ENCODE measurements at regions not wholly inside any gene's neighbourhood (a gene's known extent, or its start where the extent isn't known, plus 50 kb on each side); places are given as distances from the start of the nearest gene placed in this dataset.
A peak's percentile ranks its signal among the peaks of the same experiment; 100 is the strongest.

DNA sequence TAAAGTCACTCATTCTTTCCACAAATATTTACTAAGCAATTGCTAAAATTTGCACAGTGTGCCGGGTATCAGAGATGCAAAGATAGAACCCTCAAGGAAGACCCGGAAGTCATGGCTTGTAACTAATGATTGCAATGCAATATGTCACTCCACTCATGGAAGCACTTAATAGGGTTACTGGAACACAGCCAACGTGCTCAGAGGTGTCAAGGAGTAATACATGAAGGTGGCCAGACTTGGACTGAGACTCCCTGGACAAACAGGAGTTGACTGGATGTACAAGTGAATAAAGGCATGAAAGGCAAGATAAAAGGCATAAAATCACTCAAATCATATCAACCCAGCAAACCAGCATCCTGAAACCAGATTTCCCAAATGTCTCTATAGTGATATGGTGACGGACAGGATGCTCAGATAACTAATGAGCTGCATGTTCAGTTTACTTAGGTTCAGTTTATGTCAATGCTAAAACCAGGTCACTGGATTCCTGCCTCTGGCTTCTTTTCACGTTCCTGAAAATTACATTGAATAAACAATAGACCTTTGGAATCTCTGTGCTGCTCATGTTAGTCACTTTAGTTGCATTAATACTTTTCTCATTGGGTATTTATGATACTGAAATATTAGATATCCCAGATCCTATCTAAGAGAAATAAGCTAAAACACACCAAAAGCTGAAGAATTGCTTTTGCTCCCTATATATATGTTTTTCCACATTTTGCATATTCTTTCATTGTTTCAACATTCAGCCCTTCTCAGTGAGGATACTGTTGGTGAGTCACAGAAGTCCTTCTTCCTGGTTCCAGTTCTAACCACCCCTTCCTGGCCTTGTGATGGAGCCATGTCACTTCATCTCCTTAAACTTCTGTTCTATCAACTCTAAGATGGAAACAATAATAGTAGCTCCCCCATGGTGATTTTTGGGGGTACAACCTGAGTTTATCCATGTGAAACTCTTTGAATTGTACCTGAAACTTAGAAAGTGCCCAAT, 688.9 kb upstream of the ID2 start:
- TF ChIP-seq, protein P1, sequence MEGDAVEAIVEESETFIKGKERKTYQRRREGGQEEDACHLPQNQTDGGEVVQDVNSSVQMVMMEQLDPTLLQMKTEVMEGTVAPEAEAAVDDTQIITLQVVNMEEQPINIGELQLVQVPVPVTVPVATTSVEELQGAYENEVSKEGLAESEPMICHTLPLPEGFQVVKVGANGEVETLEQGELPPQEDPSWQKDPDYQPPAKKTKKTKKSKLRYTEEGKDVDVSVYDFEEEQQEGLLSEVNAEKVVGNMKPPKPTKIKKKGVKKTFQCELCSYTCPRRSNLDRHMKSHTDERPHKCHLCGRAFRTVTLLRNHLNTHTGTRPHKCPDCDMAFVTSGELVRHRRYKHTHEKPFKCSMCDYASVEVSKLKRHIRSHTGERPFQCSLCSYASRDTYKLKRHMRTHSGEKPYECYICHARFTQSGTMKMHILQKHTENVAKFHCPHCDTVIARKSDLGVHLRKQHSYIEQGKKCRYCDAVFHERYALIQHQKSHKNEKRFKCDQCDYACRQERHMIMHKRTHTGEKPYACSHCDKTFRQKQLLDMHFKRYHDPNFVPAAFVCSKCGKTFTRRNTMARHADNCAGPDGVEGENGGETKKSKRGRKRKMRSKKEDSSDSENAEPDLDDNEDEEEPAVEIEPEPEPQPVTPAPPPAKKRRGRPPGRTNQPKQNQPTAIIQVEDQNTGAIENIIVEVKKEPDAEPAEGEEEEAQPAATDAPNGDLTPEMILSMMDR (IDR thresholded peaks at IDR 0.05; ENCODE audit: low read length, missing control alignments): no peak

DNA sequence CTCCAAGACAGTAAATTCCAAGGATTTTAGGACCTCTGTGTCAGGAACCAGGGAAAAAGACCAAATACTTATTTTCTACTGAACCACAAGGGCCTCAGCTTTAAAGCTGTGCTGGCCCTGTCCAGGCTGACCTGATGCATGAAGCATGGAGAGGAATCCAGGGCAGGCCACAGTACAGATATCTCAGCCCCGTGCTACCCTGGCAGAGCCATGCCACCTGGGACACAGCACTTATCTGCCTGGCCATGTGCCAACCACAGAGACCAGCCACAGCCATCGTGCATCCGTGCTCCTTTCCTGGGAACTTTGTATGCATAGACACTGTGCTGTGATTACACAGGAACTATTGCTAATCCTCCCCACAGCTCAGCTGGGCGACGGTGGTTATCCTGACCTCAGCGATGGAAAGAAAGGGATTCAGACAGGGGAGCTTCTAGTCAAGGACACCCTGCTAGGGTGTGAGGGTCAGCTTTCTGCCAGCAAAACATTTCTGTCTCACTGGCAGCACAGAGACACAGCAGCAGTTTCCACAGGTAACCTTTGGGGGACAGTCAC, 687.4 kb upstream of the ID2 start:
- H3K4me3 ChIP-seq (replicated peaks; ENCODE audit: low read depth, low read length): no peak overlapping the region
- no peak for DNase-seq (ENCODE audit: low read depth)
- TF ChIP-seq, protein P1 (IDR thresholded peaks at IDR 0.05; ENCODE audit: low read length, missing control alignments): no peak

More for the DNA sequence above, 688.9 kb upstream of the ID2 start:
- no peak overlapping the region for H3K4me3 ChIP-seq (replicated peaks; ENCODE audit: low read depth, low read length)
- peak; percentile 16 for DNase-seq (ENCODE audit: low read depth)

DNA sequence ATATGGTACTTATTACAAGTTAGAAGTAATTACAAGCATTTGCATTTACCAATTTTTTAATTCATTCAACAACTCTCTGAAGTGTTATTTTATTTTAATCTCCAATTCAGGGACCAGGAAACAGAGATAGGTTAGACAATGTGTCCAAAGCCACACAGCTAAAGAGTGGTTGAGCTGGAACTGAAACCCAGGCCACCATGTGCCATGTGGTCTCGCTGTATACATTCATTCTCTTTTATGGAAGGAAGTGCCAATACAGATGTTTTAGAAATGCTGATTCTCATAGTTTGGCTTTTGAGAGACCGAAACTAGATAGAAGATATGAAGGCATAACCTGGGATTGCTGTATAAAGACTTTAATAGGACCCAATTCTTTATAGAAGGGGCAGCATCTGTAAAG, 684.6 kb upstream of the ID2 start:
- H3K4me3 ChIP-seq (replicated peaks; ENCODE audit: low read depth, low read length): no peak overlapping the region
- TF ChIP-seq, protein P1 (IDR thresholded peaks at IDR 0.05; ENCODE audit: low read length, missing control alignments): no peak
- no peak for DNase-seq (ENCODE audit: low read depth)

DNA sequence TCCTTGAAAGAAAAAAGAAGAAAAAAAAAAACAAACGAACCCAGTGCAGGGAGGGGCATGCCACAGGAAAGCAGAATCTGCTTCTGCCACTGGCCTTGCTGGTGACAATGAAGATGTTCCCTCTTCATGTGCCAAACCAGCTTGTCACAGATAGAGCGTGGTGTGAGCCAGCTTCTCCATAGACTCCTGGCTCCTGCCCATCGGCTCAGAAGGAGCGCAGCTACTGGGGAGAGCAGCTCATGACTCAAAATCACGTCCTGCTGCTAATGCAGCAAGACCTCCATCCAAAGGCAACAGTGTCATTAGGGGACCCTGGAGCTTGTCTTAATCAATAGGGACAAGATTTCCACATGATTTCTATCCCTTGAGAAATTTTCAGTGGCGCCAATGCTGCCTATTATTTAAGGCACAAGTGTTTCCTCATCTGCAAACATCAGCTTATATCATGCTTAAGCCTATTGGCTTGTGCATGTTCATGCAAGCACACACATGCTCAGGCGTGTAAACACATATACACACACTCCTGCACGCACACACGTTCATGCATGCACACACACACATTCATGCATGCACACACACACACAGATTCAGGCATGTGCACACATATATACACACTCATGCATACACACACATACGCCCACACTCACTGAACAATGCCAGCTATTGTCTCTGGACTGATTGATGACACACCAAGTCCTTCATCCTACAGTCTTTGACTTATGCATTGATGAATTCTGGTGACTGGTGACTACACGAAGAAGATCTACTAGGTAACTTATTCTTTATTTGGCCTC, 682.0 kb upstream of the ID2 start:
- no peak overlapping the region for H3K4me3 ChIP-seq (replicated peaks; ENCODE audit: low read depth, low read length)
- TF ChIP-seq, protein P1 (IDR thresholded peaks at IDR 0.05; ENCODE audit: low read length, missing control alignments): no peak
- no peak for DNase-seq (ENCODE audit: low read depth)

DNA sequence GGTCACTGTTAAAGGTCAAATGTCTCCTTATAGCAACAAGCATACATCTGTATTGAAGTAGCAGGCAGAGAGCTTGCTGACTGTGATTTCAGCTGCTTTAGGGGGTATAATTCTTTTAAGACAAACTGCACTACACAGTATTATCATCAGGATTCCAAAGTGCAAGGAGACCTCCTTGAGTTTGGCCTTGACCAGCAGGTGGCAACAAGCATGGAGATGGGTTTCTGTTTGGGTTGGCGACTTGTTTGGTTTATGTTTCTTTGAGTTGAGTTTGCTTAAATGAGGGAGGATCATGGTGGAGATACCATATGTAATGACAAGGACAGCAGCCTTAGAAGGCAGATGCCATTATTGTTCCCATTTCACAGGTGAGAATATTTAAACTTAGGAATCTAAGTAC, 681.0 kb upstream of the ID2 start:
- TF ChIP-seq, protein P1 (IDR thresholded peaks at IDR 0.05; ENCODE audit: low read length, missing control alignments): peak; percentile 33
- H3K4me3 ChIP-seq (replicated peaks; ENCODE audit: low read depth, low read length): no peak overlapping the region
- peak; percentile 18 for DNase-seq (ENCODE audit: low read depth)

DNA sequence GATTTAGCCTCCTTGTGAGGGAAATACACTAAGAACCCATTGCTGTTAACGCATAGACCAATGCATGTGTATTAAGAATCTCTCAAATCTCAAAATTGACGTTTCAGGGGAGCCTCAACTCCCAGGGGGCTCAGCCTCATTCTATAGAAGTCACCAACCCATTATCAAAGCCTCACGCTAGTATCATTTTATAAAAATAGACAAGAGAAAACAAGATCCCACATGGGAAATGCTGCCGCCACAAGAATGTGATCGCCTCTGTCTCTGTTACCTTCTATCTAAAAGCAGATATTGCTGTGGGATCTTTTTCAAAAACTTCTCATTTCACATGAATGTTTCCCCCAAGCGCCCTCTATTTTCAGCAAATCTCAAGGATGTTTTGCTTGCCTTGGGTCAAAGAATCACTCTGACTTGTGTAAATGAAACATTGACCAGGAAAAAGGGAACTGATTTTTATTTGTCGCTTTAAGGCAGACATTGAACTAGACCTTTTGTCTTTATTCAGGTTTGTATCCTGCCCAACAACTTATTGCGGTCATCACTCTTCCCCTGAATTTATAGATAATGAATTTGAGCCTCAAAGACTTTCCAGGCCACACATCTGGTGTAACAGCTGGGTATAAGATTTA, 679.0 kb upstream of the ID2 start:
- H3K4me3 ChIP-seq (replicated peaks; ENCODE audit: low read depth, low read length): no peak overlapping the region
- TF ChIP-seq, protein P1 (IDR thresholded peaks at IDR 0.05; ENCODE audit: low read length, missing control alignments): no peak
- no peak for DNase-seq (ENCODE audit: low read depth)

Measured in fibroblast of pulmonary artery (primary cell).